Endometrium (tissue), 2 donors: ENCODE measurements at regions not wholly inside any gene's neighbourhood (a gene's known extent, or its start where the extent isn't known, plus 50 kb on each side); places are given as distances from the start of the nearest gene placed in this dataset.
"Not testable (repeated sequence)": the region's sequence is repeated elsewhere in the genome, so short reads cannot be mapped to it uniquely, and the experiment has no call there.

Experiments
- FAIRE-seq: peaks from 2 replicates; lab custom pipeline; 2012; peaks lifted over from hg19 to GRCh38; lab: Jason Lieb, UNC
- donor health status: control.
- donor health status: control.

DNA sequence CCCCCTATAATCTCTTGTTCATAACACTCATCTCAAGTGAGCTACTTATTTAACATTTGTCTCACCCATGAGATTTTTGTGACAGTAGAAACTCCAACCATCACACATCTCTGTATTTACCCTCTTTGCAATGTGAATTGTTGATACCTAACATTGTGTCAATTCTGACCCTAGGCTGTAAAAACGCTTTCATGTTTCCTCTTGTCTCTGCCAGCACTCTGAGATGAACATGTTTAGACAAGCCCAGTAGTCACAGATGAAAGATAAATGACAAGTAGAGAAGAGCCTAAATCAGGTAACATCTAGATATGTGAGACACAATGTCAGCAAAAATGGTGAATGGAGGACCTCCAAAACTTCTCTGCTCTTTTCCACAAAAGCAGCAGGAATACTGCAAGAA lies 1254.5 kb upstream of the GOT2 start:
- FAIRE-seq, result no peak

DNA sequence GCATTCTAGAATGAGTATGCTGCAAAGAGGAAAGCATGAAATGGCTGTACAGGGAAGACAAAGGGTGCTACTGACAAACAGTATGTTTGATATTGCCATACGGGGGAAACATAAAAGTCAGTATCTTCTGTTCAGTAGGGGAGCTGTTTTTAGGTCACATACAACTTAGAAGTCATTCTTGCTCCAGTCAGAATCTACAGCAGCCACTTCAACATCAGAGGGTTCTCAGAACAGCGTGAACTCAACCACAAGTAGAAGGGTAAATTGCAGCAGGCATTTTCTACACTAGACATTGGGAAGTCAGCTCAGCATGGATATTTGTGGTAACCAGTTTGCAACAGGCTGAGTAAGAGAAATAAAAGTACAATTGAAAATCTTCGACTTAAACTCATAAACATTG lies 1241.8 kb upstream of the GOT2 start:
- no peak for FAIRE-seq

DNA sequence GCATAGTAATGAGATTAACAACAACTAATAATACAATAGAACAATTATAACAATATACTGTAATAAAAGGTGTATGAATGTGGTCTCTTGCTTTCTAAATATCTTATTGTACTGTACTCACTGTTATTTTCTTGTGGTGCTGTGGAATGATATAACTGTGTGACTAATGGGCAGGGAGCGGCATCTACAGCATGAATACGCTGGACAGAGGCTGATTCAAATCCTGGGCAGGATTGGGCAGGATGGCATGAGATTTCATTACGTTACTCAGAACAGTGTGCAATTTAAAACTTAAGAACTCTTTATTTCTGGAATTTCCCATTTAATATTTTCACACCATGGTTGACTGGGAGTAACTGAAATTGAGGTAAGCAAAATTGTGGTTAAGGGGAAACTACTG lies 1239.8 kb upstream of the GOT2 start:
- FAIRE-seq, result no peak

GRCh38 chr16:59971264-59971663 lies 1237.1 kb upstream of the GOT2 start:
- FAIRE-seq, result no peak

GRCh38 chr16:59964232-59964924 lies 1230.3 kb upstream of the GOT2 start:
- no peak for FAIRE-seq

DNA sequence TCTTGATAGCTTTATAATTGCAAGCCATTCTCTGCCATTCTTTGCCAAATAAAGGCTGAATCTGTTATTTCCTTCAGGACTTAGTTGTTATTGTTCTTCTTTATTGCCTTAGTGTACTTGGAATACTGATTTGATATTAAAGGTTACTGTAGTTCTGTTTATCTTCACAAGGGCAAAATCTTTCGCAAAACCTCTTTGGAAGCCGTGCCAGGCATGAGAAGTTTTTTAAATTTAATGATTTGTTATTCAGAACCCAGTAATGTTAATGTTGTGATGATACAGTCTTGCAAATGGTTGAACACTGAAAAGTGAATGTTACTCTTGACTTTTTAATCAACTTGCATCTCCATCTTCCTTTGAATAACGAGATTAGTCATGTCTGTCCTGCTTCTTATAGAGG lies 1225.2 kb upstream of the GOT2 start:
- FAIRE-seq, result no peak

- peak; percentile 65 for FAIRE-seq
These were observed 1216.3 kb upstream of the GOT2 start for GRCh38 chr16:59950431-59950830.

- not testable (repeated sequence) for FAIRE-seq
These were observed 1209.9 kb upstream of the GOT2 start for GRCh38 chr16:59944041-59944440.

- no peak for FAIRE-seq
These were observed 1207.5 kb upstream of the GOT2 start for GRCh38 chr16:59941594-59941993.

GRCh38 chr16:59920054-59920453 lies 1185.9 kb upstream of the GOT2 start:
- FAIRE-seq, result no peak

GRCh38 chr16:59913666-59914065 lies 1179.5 kb upstream of the GOT2 start:
- FAIRE-seq, result no peak

GRCh38 chr16:59909262-59909661 lies 1175.1 kb upstream of the GOT2 start:
- FAIRE-seq, result no peak

- no peak for FAIRE-seq
These were observed 1173.5 kb upstream of the GOT2 start for GRCh38 chr16:59907611-59908010.

DNA sequence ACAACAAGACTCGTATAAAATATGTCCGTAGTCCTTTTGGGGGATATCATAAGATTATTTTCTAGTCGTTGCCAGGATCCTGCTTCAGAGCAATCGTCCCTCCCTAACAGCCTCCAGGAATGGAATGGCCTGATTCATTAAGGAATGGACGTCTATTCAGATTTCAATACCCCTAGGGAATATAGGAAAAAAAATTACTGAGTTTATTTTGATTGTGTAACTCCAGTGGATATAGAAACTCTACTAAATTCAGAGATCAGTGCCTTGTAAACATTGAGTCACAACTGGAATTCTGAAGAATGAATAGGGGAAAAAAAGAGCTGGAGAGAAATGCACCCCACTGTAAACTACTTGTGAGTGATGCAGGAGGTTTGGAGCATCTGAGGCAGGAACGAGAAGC lies 1171.5 kb upstream of the GOT2 start:
- FAIRE-seq, result no peak

GRCh38 chr16:59905131-59905530 lies 1171.0 kb upstream of the GOT2 start:
- no peak for FAIRE-seq

GRCh38 chr16:59899940-59900339 lies 1165.8 kb upstream of the GOT2 start:
- no peak for FAIRE-seq

DNA sequence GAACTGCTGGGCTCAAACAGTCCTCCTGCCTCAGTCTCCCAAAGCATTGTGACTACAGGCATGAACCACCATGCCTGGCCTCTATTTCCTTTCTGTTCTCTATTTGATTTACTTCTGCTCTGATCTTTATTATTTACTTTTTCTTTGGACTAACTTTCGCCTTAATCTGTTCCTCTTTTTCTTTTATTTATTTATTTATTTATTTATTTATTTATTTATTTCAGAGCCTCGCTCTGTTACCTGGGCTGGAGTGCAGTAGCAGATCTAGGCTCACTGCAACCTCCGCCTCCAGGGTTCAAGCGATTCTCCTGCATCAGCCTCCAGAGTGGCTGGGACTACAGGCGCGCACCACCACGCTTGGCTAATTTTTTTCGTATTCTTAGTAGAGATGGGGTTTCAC lies 1158.3 kb upstream of the GOT2 start:
- FAIRE-seq, result no peak

GRCh38 chr16:59887856-59888255 lies 1153.7 kb upstream of the GOT2 start:
- FAIRE-seq, result no peak

GRCh38 chr16:59886021-59886420 lies 1151.9 kb upstream of the GOT2 start:
- peak; percentile 99 for FAIRE-seq

GRCh38 chr16:59881376-59881775 lies 1147.3 kb upstream of the GOT2 start:
- FAIRE-seq, result no peak

DNA sequence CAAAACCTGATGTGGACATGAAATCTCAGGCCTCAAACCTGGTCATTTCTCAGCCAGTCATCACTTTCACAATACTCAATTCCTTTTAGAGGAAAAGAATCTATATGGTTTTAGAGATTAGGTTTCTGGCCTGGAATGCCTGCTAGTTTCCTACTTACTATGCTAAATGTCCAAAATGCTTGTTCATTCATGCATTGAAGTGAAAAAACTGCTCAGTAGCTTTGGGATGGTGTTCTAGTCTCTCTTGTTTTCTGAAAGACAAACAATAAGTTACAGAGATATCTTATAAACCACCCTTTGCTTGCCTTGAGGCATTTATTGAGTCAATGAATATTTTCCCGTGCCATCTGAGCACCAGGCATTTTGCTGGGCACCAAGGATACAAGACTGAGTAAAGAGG lies 1146.5 kb upstream of the GOT2 start:
- FAIRE-seq, result no peak

GRCh38 chr16:59878999-59879398 lies 1144.9 kb upstream of the GOT2 start:
- no peak for FAIRE-seq

DNA sequence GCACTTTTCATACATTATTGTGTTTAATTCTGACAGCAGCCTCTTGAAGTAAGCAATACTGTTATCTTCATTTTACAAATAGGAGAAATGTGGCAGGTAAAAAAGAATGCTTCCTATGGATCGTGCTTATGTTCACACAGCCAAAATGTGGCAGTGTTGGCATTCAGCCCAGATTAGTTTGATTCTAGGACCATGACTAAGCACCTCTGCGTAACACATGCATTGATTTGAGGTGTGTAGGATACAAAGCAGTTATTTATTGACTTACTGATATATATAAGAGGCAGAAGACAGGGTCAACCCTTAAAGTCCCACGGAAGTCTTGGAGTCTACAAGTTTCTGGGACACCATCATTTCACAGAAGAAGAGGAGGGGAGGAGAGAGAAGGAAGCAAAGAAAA lies 1144.4 kb upstream of the GOT2 start:
- FAIRE-seq, result no peak

GRCh38 chr16:59864981-59865666 lies 1131.0 kb upstream of the GOT2 start:
- FAIRE-seq, result no peak
